ENCODE measurements at regions not wholly inside any gene's neighbourhood (a gene's known extent, or its start where the extent isn't known, plus 50 kb on each side); places are given as distances from the start of the nearest gene placed in this dataset.
A peak's percentile ranks its signal among the peaks of the same experiment; 100 is the strongest.
"Not testable (repeated sequence)": the region's sequence is repeated elsewhere in the genome, so short reads cannot be mapped to it uniquely, and the experiment has no call there.

DNA sequence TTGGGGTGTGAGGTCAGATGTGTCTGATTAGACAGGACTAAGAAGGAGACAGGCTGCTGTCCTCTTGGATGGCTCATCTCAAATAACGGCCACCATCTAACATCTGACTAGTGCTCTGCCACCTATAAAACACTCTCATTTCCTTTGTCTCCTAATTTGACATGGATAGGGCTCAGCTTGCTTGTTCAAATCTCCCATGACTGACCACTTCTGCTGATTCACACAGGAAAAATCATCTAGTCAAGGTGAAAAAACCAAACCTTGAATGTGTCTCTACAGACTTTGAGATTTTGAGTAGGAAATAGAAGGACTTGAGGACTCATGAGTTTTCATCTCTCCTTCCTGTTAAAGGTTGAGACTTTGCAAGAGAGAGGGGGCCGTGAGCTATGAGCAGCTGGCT is 150.6 kb downstream of the IER5 start:
- ATAC-seq (replicated peaks) (no peak), DNase-seq (no peak)
- H3K27me3 Mint-ChIP-seq, result peaks cover 4 to 11% of the 10 kb centered on the region in 2 donors
- no peak overlapping the region for H3K4me3 Mint-ChIP-seq
- H3K4me1 Mint-ChIP-seq, result no peaks in the 10 kb centered on the region
- H3K27ac Mint-ChIP-seq, result no peak overlapping the region
- H3K36me3 Mint-ChIP-seq, result peaks cover 0 to 2% of the 10 kb centered on the region in 2 donors
- peaks cover 0 to 5% of the 10 kb centered on the region in 2 donors for H3K9me3 Mint-ChIP-seq

DNA sequence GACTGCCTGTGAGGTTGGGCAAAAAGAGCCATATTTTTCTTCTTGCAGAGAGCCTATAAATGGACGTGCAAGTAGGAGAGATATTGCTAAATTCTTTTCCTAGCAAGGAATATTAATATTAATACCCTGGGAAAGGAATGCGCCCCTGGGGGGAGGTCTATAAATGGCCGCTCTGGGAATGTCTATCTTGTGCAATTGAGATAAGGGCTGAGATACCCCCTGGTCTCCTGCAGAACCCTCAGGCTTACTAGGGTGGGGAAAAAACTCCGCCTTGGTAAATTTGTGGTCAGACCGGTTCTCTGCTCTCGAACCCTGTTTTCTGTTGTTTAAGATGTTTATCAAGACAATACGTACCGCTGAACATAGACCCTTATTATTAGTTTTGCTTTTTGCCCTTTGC is 157.8 kb downstream of the IER5 start:
- not testable (repeated sequence) for H3K4me3 Mint-ChIP-seq; DNase-seq; H3K27me3 Mint-ChIP-seq; ATAC-seq (replicated peaks); H3K27ac Mint-ChIP-seq; H3K4me1 Mint-ChIP-seq
- H3K9me3 Mint-ChIP-seq, result peaks cover 14 to 23% of the 10 kb centered on the region in 2 donors
- H3K36me3 Mint-ChIP-seq, result peaks cover 7 to 14% of the 10 kb centered on the region in 2 donors

DNA sequence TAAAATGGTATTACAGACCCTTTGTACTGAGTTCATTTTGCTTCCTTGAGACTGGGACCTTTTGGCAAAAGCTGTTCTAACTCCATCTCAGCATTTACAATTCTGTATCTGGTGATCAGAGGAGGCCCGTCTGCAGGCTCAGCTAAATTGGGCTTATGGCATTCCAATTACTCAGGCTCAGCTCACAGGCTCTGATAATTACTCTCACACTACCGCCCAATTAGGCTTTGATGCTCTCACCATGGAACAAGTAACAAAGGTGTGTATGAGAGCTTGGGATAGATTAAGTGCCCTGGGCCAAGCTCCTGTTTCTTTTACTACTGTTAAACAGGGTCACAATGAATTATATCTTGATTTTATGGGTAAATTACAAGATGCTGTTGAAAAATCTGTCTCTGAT is 159.9 kb downstream of the IER5 start:
- not testable (repeated sequence) for DNase-seq; H3K27ac Mint-ChIP-seq; H3K4me3 Mint-ChIP-seq; H3K4me1 Mint-ChIP-seq; ATAC-seq (replicated peaks)
- H3K27me3 Mint-ChIP-seq, result peaks cover 6 to 12% of the 10 kb centered on the region in 2 donors
- peaks cover 14 to 21% of the 10 kb centered on the region in 2 donors for H3K9me3 Mint-ChIP-seq
- H3K36me3 Mint-ChIP-seq, result peaks cover 7 to 14% of the 10 kb centered on the region in 2 donors

DNA sequence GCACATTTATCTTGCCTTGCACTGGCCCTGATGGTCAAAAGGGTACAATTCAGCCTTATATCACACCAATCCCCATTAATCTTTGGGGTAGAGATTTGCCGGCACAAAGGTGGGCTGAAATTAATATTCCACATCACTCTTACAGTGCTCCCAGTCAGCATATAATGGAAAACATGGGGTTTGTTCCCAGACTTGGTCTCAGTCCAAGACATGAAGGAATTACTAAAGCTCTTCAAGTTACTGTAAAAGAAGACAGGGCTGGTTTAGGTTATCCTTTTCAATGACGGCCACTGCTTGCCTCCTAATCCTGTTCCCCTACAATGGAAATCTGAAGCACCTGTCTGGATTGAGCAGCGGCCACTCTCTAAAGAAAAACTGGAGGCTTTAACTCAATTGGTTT is 160.7 kb downstream of the IER5 start:
- Mint-ChIP-seq H3K4me1 (no peaks in the 10 kb centered on the region), H3K4me3 (no peak overlapping the region), H3K27me3 (peaks cover 6 to 12% of the 10 kb centered on the region in 2 donors), H3K36me3 (peaks cover 7 to 14% of the 10 kb centered on the region in 2 donors), H3K27ac (no peak overlapping the region), H3K9me3 (peaks cover 14 to 19% of the 10 kb centered on the region in 2 donors)
- ATAC-seq (replicated peaks) (no peak), DNase-seq (no peak)

GRCh38 chr1:181250038-181250437 is 161.5 kb downstream of the IER5 start:
- peaks cover 19 to 21% of the 10 kb centered on the region in 2 donors for H3K9me3 Mint-ChIP-seq
- H3K4me3 Mint-ChIP-seq, result no peak overlapping the region

GRCh38 chr1:181251001-181251712 is 162.7 kb downstream of the IER5 start:
- H3K4me3 Mint-ChIP-seq, result no peak overlapping the region
- H3K4me1 Mint-ChIP-seq, result no peaks in the 10 kb centered on the region
- DNase-seq (no peak), ATAC-seq (replicated peaks) (no peak)
- peaks cover 6 to 12% of the 10 kb centered on the region in 2 donors for H3K27me3 Mint-ChIP-seq
- peaks cover 19 to 23% of the 10 kb centered on the region in 2 donors for H3K9me3 Mint-ChIP-seq
- peaks cover 7 to 14% of the 10 kb centered on the region in 2 donors for H3K36me3 Mint-ChIP-seq
- H3K27ac Mint-ChIP-seq, result no peak overlapping the region

More at GRCh38 chr1:181250038-181250437, 161.5 kb downstream of the IER5 start:
- no peak for ATAC-seq (replicated peaks)
- no peak for DNase-seq
- Mint-ChIP-seq H3K27ac (no peak overlapping the region), H3K27me3 (peaks cover 6 to 12% of the 10 kb centered on the region in 2 donors), H3K36me3 (peaks cover 7 to 14% of the 10 kb centered on the region in 2 donors), H3K4me1 (no peaks in the 10 kb centered on the region)

- DNase-seq (no peak), ATAC-seq (replicated peaks) (no peak)
- Mint-ChIP-seq H3K27me3 (peaks cover 6 to 14% of the 10 kb centered on the region in 2 donors), H3K4me1 (no peaks in the 10 kb centered on the region), H3K36me3 (peaks cover 7 to 12% of the 10 kb centered on the region in 2 donors), H3K9me3 (peaks cover 18 to 19% of the 10 kb centered on the region in 2 donors), H3K27ac (no peak overlapping the region), H3K4me3 (no peak overlapping the region)
Measured at GRCh38 chr1:181251713-181252075, 163.2 kb downstream of the IER5 start.

DNA sequence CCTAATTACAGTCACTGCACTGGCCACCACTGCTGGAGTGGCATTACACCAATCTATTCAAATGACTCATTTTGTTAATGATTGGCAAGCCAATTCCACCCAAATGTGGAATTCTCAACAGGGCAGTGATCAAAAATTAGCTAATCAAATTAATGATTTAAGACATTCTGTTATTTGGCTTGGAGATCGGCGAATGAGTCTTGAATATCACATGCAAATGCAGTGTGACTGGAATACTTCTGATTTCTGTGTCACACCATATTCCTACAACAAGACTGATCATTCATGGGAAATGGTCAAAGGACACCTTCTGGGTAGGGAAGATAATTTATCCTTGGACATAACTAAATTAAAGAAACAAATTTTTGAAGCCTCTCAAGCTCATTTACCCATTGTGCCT is 165.1 kb downstream of the IER5 start:
- H3K36me3 Mint-ChIP-seq; H3K4me3 Mint-ChIP-seq; DNase-seq; H3K9me3 Mint-ChIP-seq; ATAC-seq (replicated peaks); H3K4me1 Mint-ChIP-seq; H3K27ac Mint-ChIP-seq: not testable (repeated sequence)
- H3K27me3 Mint-ChIP-seq, result peaks cover 0 to 22% of the 10 kb centered on the region in 2 donors

DNA sequence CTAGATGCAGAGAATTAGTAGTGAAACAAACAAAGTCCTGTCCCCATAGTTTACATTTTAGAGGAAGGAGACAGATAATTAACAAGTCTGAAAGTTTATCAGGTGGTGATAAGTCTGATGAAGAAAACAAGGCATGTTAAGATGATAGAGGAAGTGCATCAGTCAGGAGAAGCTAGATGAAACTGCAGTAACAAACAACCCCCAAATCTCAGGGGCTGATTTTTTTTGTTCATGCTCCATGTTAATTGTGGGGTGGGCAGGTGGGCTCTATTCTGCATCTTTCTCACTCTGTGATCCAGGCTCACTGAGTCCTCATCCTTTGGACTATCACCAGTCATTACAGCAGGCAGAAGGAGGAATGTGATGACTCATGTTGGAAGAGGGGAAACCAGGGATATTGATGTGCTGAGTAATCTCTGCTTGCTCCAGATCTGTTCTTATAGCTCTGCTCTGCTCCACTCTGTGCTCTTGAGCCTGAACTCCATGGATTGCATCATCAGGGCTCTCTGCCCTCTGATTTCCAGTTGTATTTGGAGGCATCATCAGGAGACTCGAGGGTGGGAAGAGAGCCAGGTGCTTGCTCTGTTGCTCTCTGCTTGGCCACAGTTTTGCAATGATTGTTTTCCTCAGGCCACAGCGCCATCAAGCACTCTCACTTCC is 166.9 kb downstream of the IER5 start:
- Mint-ChIP-seq H3K27me3 (peaks cover 4 to 25% of the 10 kb centered on the region in 2 donors), H3K4me1 (no peaks in the 10 kb centered on the region), H3K27ac (no peak overlapping the region), H3K9me3 (peaks cover 8 to 9% of the 10 kb centered on the region in 2 donors), H3K36me3 (no peaks in the 10 kb centered on the region), H3K4me3 (no peak overlapping the region)
- ATAC-seq (replicated peaks) (no peak), DNase-seq (no peak)

- ATAC-seq (replicated peaks), result peak in 1 of 2 donors; percentile 42
- H3K27ac Mint-ChIP-seq, result no peak overlapping the region
- H3K4me3 Mint-ChIP-seq, result no peak overlapping the region
- H3K4me1 Mint-ChIP-seq, result no peaks in the 10 kb centered on the region
- no peaks in the 10 kb centered on the region for H3K36me3 Mint-ChIP-seq
- H3K27me3 Mint-ChIP-seq, result peaks cover 7 to 27% of the 10 kb centered on the region in 2 donors
- no peak for DNase-seq
- peaks cover 8 to 9% of the 10 kb centered on the region in 2 donors for H3K9me3 Mint-ChIP-seq
Measured at GRCh38 chr1:181257117-181257516, 168.6 kb downstream of the IER5 start.

DNA sequence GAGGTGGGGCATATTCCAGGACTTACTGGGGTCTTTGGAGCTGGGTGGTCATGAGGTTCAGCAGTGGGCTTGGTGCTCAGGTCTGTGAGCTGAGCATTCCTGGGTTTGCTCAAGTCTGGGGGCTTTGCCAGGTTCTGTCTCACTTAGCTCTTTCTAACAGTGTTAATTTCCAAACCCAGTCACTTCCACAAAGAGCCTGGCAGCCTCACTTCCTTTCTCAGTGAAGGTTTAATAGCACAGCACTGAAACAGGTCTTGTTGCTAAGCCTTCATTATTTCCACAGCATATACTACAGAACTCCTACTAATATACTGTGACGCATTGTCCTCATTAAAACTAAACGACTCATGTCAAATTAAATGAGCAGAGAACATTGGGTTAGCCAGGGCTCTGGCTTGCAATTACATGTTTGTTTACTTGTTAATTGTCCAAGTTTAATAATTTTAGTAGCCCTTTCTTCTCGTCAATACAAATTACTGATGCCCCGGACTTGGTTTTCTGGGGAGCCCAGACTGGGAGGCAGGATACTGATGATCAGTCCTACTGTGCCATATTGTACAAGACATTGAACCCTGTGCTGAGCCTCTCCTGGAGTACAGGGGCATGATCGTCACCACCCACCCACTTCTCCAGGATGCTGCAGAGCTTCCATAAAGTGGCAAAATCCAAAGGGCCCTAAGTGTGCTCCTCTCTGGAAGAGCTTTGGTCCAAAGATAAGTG is 170.7 kb downstream of the IER5 start:
- H3K27me3 Mint-ChIP-seq, result peaks cover 16 to 31% of the 10 kb centered on the region in 2 donors
- H3K36me3 Mint-ChIP-seq, result no peaks in the 10 kb centered on the region
- ATAC-seq (replicated peaks) (no peak), DNase-seq (no peak)
- no peak overlapping the region for H3K27ac Mint-ChIP-seq
- peaks cover 8 to 9% of the 10 kb centered on the region in 2 donors for H3K9me3 Mint-ChIP-seq
- H3K4me3 Mint-ChIP-seq, result no peak overlapping the region
- H3K4me1 Mint-ChIP-seq, result no peaks in the 10 kb centered on the region

DNA sequence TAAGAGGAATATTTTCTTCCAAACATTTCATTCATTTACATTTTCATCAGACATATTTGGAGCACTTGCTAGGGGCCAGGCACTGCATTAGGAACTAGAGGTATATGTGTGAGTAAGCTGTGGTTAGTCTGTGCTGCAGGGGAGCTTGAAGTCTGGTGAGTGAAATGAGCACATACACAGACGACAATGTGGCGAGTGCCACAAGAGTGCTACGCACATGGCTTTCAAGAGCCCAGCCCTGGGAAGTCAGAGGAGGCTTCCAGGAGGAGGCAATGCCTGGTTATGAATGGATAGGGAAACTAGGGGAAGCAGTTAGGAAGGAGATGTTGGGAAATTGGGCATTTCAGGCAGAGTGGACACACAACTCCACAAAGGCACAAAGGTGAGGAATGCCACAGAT is 171.8 kb downstream of the IER5 start:
- H3K9me3 Mint-ChIP-seq, result peaks cover 3 to 4% of the 10 kb centered on the region in 2 donors
- no peaks in the 10 kb centered on the region for H3K36me3 Mint-ChIP-seq
- H3K4me1 Mint-ChIP-seq, result no peaks in the 10 kb centered on the region
- H3K27ac Mint-ChIP-seq, result no peak overlapping the region
- H3K4me3 Mint-ChIP-seq, result no peak overlapping the region
- peaks cover 16 to 31% of the 10 kb centered on the region in 2 donors for H3K27me3 Mint-ChIP-seq
- DNase-seq (no peak), ATAC-seq (replicated peaks) (no peak)

DNA sequence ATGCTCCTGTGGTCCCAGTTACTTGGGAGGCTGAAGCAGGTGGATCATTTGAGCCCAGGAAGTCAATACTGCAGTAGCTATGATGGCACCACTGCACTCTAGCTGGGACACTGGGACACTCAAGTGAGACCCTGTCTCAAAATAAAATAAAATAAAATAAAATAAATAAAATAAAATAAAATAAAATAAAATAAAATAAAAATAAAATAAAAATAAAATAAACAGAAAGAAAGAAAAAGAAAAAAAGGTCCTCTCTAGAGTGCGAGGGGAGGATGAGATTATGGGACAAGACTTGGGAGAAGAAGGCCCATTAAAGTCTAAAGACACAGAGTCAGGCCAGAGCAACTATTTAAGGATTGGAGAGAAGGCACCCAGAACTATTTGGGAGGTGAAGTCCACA is 172.5 kb downstream of the IER5 start:
- DNase-seq, result no peak
- Mint-ChIP-seq H3K27ac (no peak overlapping the region), H3K27me3 (peaks cover 16 to 31% of the 10 kb centered on the region in 2 donors), H3K36me3 (no peaks in the 10 kb centered on the region), H3K9me3 (peaks cover 0 to 4% of the 10 kb centered on the region in 2 donors), H3K4me1 (no peaks in the 10 kb centered on the region), H3K4me3 (no peak overlapping the region)
- ATAC-seq (replicated peaks), result no peak

DNA sequence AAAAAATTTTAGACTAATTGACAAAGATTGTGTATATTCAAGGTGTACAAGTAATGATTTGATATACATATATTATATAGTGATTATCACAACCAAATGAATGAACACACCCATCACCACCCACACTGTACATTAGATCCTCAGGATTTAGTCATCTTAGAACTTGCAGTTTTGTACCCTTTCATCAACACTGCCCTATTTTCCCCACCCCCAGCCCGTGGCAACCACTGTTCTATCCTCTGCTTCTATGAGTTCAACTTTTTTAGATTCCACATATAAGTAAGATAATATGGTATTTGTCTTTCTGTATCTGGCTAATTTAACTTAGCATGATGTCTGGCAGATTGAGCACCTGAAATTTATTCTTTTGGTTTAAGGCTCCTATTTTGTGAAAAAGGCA is 173.6 kb downstream of the IER5 start:
- ATAC-seq (replicated peaks), result no peak
- no peaks in the 10 kb centered on the region for H3K36me3 Mint-ChIP-seq

More for the DNA sequence above, 173.6 kb downstream of the IER5 start:
- no peak overlapping the region for H3K4me3 Mint-ChIP-seq
- no peaks in the 10 kb centered on the region for H3K4me1 Mint-ChIP-seq
- peaks cover 0 to under 1% of the 10 kb centered on the region in 2 donors for H3K9me3 Mint-ChIP-seq
- H3K27me3 Mint-ChIP-seq, result peaks cover 20 to 25% of the 10 kb centered on the region in 2 donors
- no peak overlapping the region for H3K27ac Mint-ChIP-seq
- DNase-seq, result no peak
